Left lung (tissue), 4 donors: ENCODE measurements at regions not wholly inside any gene's neighbourhood (a gene's known extent, or its start where the extent isn't known, plus 50 kb on each side); places are given as distances from the start of the nearest gene placed in this dataset.

Experiments
- ATAC-seq: fragments of 200-7000 bp; cut with Tn5 transposase; one replicate; pipeline ENCODE4 v1.9.1; 2020; ENCODE audit warnings: moderate library complexity
- DNase-seq, 4 donors: peaks; one replicate each; pipeline ENCODE4 v3.0.0-alpha.2; 2013 to 2020
- H3K27ac ChIP-seq, 2 donors: fragments of 200-600 bp; sonication (generic) in 1 of 2; one replicate each; pipeline versions ENCODE4 v1.5.0 to v1.8.0; 2020 to 2021
- H3K27me3 ChIP-seq, 2 donors: fragments of 200-600 bp; sonication (generic) in 1 of 2; one replicate each; pipeline versions ENCODE4 v1.5.0 to v1.8.0; 2020 to 2021
- H3K36me3 ChIP-seq, 2 donors: fragments of 200-600 bp; sonication (generic) in 1 of 2; one replicate each; pipeline versions ENCODE4 v1.5.0 to v1.8.0; 2020 to 2021
- H3K4me1 ChIP-seq, 2 donors: fragments of 200-600 bp; one replicate each; pipeline ENCODE4 v1.8.0; 2021
- H3K4me3 ChIP-seq, 2 donors: fragments of 200-600 bp; sonication (generic) in 1 of 2; one replicate each; pipeline versions ENCODE4 v1.5.0 to v1.8.0; 2020 to 2021; ENCODE audit warnings: mild to moderate bottlenecking in 1 of 2
- H3K9me3 ChIP-seq, 2 donors: fragments of 200-600 bp; sonication (generic) in 1 of 2; one replicate each; pipeline versions ENCODE4 v1.5.0 to v1.8.0; 2020 to 2021
- intact Hi-C, 2 donors: fragments of 100-400 bp; cut with DNase I; formaldehyde crosslinking; loops; one replicate each; pipeline versions ENCODE4 v1.11.2 to v1.14.2; 2022
- TF ChIP-seq, protein P1 (sequence below), 2 donors: fragments of 200-600 bp; sonication (generic) in 1 of 2; IDR thresholded peaks; one replicate each; pipeline versions ENCODE4 v1.5.0 to v1.8.0; 2021; ENCODE audit warnings: antibody characterized with exemption in 2 of 2
- donor health status: DM: no; HTN: yes; CAD: no.
- donor health status: DM: no; HTN: no; CAD: no.

DNA sequence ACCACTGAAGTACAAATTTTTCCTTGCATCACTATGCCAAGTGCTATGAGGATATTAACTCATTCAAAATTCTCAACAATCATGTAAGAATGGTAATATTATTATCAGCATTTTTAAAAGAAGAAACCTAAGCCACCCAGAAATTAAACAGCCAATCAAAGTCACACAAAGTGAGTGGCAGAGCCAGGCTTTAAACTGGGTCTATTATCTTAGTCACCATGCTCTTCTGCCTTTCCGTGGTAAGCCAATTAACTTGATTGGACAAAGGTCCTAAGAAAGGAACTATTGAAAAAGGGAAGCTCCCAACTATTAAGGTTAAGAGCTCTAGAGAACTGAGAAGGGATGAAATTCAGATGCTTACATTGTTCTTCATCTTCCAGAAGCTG lies 111.5 kb downstream of the ASB9 start:
- Histone ChIP-seq H3K4me3 (no peak overlapping the region), H3K9me3 (no peaks in the 10 kb centered on the region), H3K27ac (no peak overlapping the region), H3K4me1 (no peaks in the 10 kb centered on the region), H3K36me3 (no peaks in the 10 kb centered on the region), H3K27me3 (peaks cover 0 to 11% of the 10 kb centered on the region in 2 donors)
- intact Hi-C loops: no loop called here
- no peak for DNase-seq
- no peak for ATAC-seq
- TF ChIP-seq, protein P1, sequence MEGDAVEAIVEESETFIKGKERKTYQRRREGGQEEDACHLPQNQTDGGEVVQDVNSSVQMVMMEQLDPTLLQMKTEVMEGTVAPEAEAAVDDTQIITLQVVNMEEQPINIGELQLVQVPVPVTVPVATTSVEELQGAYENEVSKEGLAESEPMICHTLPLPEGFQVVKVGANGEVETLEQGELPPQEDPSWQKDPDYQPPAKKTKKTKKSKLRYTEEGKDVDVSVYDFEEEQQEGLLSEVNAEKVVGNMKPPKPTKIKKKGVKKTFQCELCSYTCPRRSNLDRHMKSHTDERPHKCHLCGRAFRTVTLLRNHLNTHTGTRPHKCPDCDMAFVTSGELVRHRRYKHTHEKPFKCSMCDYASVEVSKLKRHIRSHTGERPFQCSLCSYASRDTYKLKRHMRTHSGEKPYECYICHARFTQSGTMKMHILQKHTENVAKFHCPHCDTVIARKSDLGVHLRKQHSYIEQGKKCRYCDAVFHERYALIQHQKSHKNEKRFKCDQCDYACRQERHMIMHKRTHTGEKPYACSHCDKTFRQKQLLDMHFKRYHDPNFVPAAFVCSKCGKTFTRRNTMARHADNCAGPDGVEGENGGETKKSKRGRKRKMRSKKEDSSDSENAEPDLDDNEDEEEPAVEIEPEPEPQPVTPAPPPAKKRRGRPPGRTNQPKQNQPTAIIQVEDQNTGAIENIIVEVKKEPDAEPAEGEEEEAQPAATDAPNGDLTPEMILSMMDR (IDR thresholded peaks at IDR 0.05): no peak

DNA sequence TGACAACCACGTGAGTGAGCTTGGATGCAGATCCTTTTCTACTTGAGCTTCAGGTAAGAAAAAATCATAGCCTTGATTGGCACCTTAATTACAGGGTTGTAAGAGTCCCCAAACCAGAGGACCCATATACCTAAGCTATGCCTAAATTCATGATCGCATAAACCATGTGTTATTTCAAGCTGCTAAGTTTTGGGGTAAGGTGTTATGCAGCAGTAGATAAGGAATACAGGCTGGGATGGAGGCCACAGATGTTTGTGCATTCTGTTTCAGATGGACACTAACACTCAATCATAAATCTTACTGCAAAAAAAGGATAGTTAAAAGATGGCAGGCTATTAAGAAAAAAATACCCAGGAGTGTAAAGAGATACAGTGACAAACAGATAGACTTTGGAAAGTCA lies 112.3 kb downstream of the ASB9 start:
- Histone ChIP-seq H3K27me3 (peaks cover 0 to 11% of the 10 kb centered on the region in 2 donors), H3K9me3 (no peaks in the 10 kb centered on the region), H3K27ac (no peak overlapping the region), H3K4me1 (no peaks in the 10 kb centered on the region), H3K36me3 (no peaks in the 10 kb centered on the region), H3K4me3 (no peak overlapping the region)
- TF ChIP-seq, protein P1 (IDR thresholded peaks at IDR 0.05): no peak
- intact Hi-C loops: no loop called here
- no peak for ATAC-seq
- no peak for DNase-seq

DNA sequence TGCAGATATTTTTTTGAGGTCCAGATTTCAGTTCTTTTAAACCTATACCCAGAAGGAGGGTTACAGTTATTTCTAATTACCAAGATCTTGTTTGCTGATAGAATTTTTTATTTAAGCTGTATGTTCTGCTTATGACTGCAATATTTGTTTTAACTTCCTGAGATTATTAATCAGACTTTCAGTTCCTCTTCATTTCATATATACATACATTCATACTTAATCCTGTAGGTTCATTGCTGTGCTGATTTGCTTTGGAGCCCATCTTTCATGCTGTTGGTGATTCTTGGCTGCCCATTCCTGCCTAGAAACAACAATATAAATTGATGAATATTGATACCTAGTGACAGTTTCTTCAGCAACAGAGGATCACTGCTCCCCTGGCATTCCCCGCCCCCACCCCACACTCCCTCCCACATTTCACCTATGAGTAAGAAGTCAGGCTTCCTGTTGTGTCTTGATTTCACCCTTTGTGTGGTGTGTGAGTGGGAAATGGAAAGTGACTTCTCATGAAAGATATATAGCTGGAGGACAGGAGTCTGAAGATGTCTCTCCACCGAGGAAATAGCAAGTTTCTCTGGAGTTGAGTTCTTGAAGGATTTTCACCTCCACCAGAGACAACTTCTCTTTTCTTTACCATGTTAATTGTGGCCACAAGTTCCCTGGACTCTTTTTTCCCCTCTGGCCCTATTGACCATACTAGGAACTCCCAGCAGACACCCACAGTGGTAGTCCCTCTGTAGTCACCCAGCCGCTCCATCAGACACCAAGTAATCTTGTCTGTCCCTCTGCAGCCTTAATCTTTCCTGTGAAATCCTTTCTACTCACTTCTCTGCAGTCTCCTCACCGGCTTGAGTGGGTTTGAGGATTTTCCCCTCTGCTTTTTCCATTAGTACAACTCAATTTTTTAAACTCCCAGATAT lies 118.4 kb downstream of the ASB9 start:
- peaks cover 0 to 11% of the 10 kb centered on the region in 2 donors for H3K27me3 ChIP-seq
- intact Hi-C loops: no loop called here
- H3K9me3 ChIP-seq: no peaks in the 10 kb centered on the region
- H3K36me3 ChIP-seq: no peaks in the 10 kb centered on the region
- no peak overlapping the region for H3K4me3 ChIP-seq
- no peaks in the 10 kb centered on the region for H3K4me1 ChIP-seq
- TF ChIP-seq, protein P1 (IDR thresholded peaks at IDR 0.05): no peak
- DNase-seq (no peak), ATAC-seq (no peak)
- no peak overlapping the region for H3K27ac ChIP-seq

DNA sequence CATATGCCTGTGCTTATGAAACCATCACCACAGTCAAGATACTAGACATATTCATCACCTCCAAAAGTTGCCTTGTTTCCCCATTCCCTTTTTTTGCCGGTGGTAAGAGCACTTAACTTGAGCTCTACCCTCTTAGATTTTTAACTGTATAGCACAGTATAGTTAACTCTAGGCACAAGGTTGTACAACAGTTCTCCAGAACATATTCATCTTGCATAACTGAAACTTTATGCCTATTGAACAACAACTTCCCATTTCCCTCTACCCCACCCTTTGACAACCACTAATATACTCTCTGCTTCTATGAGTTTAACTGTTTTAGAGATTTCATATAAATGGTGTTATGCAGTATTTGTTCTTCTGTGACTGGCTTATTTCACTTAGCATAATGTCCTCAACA lies 119.3 kb downstream of the ASB9 start:
- TF ChIP-seq, protein P1 (IDR thresholded peaks at IDR 0.05): no peak
- ATAC-seq (no peak), DNase-seq (no peak)
- Histone ChIP-seq H3K4me1 (no peaks in the 10 kb centered on the region), H3K27ac (no peak overlapping the region), H3K4me3 (no peak overlapping the region), H3K36me3 (no peaks in the 10 kb centered on the region), H3K27me3 (peaks cover 0 to 11% of the 10 kb centered on the region in 2 donors), H3K9me3 (no peaks in the 10 kb centered on the region)
- intact Hi-C loops: no loop called here

DNA sequence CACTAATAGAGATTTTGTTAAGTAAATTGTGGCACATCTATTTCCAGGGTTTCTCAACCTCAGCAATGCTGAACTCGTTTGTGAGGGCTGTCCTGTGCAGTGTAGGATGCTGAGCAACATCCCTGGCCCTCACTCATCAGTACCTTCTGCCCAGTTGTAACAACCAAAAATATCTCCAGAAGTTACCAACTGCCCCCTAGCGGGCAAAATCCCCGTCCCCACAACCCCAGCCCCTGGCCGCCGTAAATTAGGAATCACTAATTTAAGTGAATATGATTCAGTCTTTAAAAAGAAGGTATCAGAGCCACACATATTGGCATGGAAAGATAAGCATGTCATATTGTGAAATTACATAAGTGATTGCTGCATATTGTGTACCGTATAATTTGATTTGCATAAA lies 123.4 kb downstream of the ASB9 start:
- DNase-seq (no peak), ATAC-seq (no peak)
- TF ChIP-seq, protein P1 (IDR thresholded peaks at IDR 0.05): peak in 1 of 2 donors; percentile 21
- Histone ChIP-seq H3K27me3 (no peaks in the 10 kb centered on the region), H3K4me3 (no peak overlapping the region), H3K36me3 (no peaks in the 10 kb centered on the region), H3K9me3 (no peaks in the 10 kb centered on the region), H3K4me1 (no peaks in the 10 kb centered on the region), H3K27ac (no peak overlapping the region)
- intact Hi-C loops: no loop called here
